ENCODE measurements at regions not wholly inside any gene's neighbourhood (a gene's known extent, or its start where the extent isn't known, plus 50 kb on each side); places are given as distances from the start of the nearest gene placed in this dataset.
"Not testable (repeated sequence)": the region's sequence is repeated elsewhere in the genome, so short reads cannot be mapped to it uniquely, and the experiment has no call there.

DNA sequence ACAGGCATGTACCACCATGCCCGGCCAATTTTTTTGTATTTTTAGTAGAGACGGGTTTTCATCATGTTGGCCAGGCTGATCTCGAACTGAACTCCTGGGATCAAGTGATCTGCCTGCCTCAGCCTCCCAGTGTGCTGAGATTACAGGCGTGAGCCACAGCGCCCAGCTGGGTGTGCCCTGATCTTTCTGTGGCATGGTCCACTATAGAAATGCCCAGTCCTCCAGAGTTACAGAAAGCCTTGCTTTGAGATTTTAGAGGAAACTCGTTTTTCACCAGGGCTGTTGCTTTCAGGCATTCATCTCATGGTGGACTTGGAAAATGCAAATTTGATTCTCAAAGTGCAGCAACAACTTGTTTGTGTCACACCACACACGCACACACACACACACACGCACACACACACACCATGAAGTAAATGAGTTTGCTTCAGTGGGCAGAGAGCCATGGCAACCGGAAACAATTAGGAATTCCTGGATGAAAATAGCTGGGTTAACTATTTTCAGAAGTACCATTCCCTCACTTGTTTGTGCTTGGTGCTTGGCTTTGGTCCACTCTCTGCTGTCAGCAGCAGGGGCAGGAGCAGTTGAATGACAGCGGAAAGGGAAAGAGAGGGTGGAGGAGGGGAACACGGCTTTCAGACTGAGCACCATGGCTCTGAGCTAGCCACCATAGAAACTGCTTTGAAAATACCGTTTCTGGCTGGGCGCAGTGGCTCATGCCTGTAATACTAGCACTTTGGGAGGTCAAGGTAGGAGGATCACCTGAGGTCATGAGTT, 160.1 kb upstream of the NBPF12 start:
- H3K23me2 ChIP-seq (ENCODE audit: insufficient read length, low read depth, low read length, poor library complexity, severe bottlenecking); H3K14ac ChIP-seq (ENCODE audit: insufficient read depth, low read length); H3K9me3 ChIP-seq (ENCODE audit: control insufficient read depth, low read depth, low read length); H3K27ac Mint-ChIP-seq; H3K36me3 Mint-ChIP-seq (ENCODE audit: insufficient read depth in 1 of 3, low read depth in 3 of 3); H3K9me3 Mint-ChIP-seq; H4K5ac ChIP-seq (ENCODE audit: insufficient read length, low read depth, low read length); H3K27me3 Mint-ChIP-seq (ENCODE audit: low read depth); H3K27ac ChIP-seq (ENCODE audit: insufficient read length, low read depth, low read length); H2AK5ac ChIP-seq (ENCODE audit: insufficient read length, low read length); H3K4me1 ChIP-seq (ENCODE audit: insufficient read depth, low read length); H3K4me3 Mint-ChIP-seq; H3K23ac ChIP-seq (ENCODE audit: insufficient read length, low read depth, low read length); H2BK20ac ChIP-seq (ENCODE audit: low read depth, low read length, poor library complexity, severe bottlenecking); H4K91ac ChIP-seq (ENCODE audit: insufficient read length, low read depth, low read length); H3K79me1 ChIP-seq (ENCODE audit: insufficient read depth, low read depth, low read length, poor library complexity, severe bottlenecking); H3K4me1 Mint-ChIP-seq; H2AFZ ChIP-seq (ENCODE audit: low read length); H3K9ac ChIP-seq (ENCODE audit: extremely low read depth, insufficient read length, low read length); H3K18ac ChIP-seq (ENCODE audit: insufficient read length, low read depth, low read length); H4K8ac ChIP-seq (replicated peaks; ENCODE audit: insufficient read length, low read depth, low read length); H2BK120ac ChIP-seq (ENCODE audit: low read depth, low read length, poor library complexity, severe bottlenecking); H3K27me3 ChIP-seq (ENCODE audit: insufficient read depth, low read length); H3K79me2 ChIP-seq (ENCODE audit: insufficient read depth, low read length); H2BK15ac ChIP-seq (ENCODE audit: low read depth, low read length); H2BK5ac ChIP-seq (ENCODE audit: insufficient read length, low read length); H3T11ph ChIP-seq (ENCODE audit: low read length); H3K4ac ChIP-seq (ENCODE audit: low read depth, low read length); H3K4me2 ChIP-seq (ENCODE audit: insufficient read depth, insufficient read length, low read length); H3K56ac ChIP-seq (ENCODE audit: insufficient read length, low read depth, low read length); H2BK12ac ChIP-seq (ENCODE audit: insufficient read length, low read depth, low read length); H4K20me1 ChIP-seq (ENCODE audit: control insufficient read depth, insufficient read depth, insufficient read length); DNase-seq: not testable (repeated sequence)
- WGBS (ENCODE audit: extremely low coverage, insufficient read length, low lambda C conversion rate): no CpG with 5 or more reads among the region's 13 CpGs

DNA sequence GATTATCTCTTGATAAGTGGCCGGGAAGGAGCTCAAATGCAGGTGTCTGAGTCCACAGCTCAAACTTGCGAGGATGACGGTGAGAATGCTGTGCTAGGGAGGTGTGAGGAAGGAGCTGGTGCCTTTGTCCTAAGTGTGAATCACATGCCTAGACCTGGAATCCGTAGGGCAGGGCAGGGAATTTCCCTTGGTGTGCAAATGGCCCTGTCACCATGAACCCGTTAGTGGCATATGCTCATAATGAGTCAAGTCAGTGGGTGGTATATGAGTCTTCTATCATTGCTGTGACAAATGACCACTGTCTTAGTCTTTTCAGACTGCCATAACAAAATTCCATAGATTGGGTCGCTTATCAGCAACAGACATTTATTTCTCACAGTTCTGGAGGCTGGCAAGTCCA, 163.1 kb upstream of the NBPF12 start:
- not testable (repeated sequence) for H2BK5ac ChIP-seq (ENCODE audit: insufficient read length, low read length); H3K23me2 ChIP-seq (ENCODE audit: insufficient read length, low read depth, low read length, poor library complexity, severe bottlenecking); H2BK15ac ChIP-seq (ENCODE audit: low read depth, low read length); H2BK120ac ChIP-seq (ENCODE audit: low read depth, low read length, poor library complexity, severe bottlenecking); H4K20me1 ChIP-seq (ENCODE audit: control insufficient read depth, insufficient read depth, insufficient read length); H3K27me3 ChIP-seq (ENCODE audit: insufficient read depth, low read length); H3K9me3 ChIP-seq (ENCODE audit: control insufficient read depth, low read depth, low read length); H3K27me3 Mint-ChIP-seq (ENCODE audit: low read depth); H3K79me2 ChIP-seq (ENCODE audit: insufficient read depth, low read length); H3K4me2 ChIP-seq (ENCODE audit: insufficient read depth, insufficient read length, low read length); H2AK5ac ChIP-seq (ENCODE audit: insufficient read length, low read length); H4K5ac ChIP-seq (ENCODE audit: insufficient read length, low read depth, low read length); H3K4me1 Mint-ChIP-seq; H3K9ac ChIP-seq (ENCODE audit: extremely low read depth, insufficient read length, low read length); H3T11ph ChIP-seq (ENCODE audit: low read length); DNase-seq; H3K4me1 ChIP-seq (ENCODE audit: insufficient read depth, low read length); H3K27ac ChIP-seq (ENCODE audit: insufficient read length, low read depth, low read length); H3K79me1 ChIP-seq (ENCODE audit: insufficient read depth, low read depth, low read length, poor library complexity, severe bottlenecking); H3K36me3 Mint-ChIP-seq (ENCODE audit: insufficient read depth in 1 of 3, low read depth in 3 of 3); H2BK20ac ChIP-seq (ENCODE audit: low read depth, low read length, poor library complexity, severe bottlenecking); H2BK12ac ChIP-seq (ENCODE audit: insufficient read length, low read depth, low read length); H2AFZ ChIP-seq (ENCODE audit: low read length); H3K56ac ChIP-seq (ENCODE audit: insufficient read length, low read depth, low read length); H4K91ac ChIP-seq (ENCODE audit: insufficient read length, low read depth, low read length); H3K18ac ChIP-seq (ENCODE audit: insufficient read length, low read depth, low read length); H3K4ac ChIP-seq (ENCODE audit: low read depth, low read length); H3K4me3 Mint-ChIP-seq; H3K14ac ChIP-seq (ENCODE audit: insufficient read depth, low read length); H4K8ac ChIP-seq (replicated peaks; ENCODE audit: insufficient read length, low read depth, low read length); H3K9me3 Mint-ChIP-seq; H3K27ac Mint-ChIP-seq; H3K23ac ChIP-seq (ENCODE audit: insufficient read length, low read depth, low read length)
- WGBS (ENCODE audit: extremely low coverage, insufficient read length, low lambda C conversion rate): no CpG with 5 or more reads among the region's 6 CpGs
